ENCODE measurements at regions not wholly inside any gene's neighbourhood (a gene's known extent, or its start where the extent isn't known, plus 50 kb on each side); places are given as distances from the start of the nearest gene placed in this dataset.

GRCh38 chr11:91366816-91367215, 857.8 kb upstream of the FAT3 start:
- no peak for TF ChIP-seq POLR2AphosphoS5 (IDR thresholded peaks at IDR 0.05; ENCODE audit: low read depth, low read length)
- TF ChIP-seq TAF1 (IDR thresholded peaks at IDR 0.05; ENCODE audit: borderline replicate concordance, insufficient read depth, low read length) = no peak
- no peak for TF ChIP-seq REST (IDR thresholded peaks at IDR 0.05; ENCODE audit: insufficient read depth in 1 of 2, low read depth in 2 of 2, low read length in 2 of 2)
- TF ChIP-seq SIN3A (IDR thresholded peaks at IDR 0.05; ENCODE audit: borderline replicate concordance, insufficient read depth, low read length) = no peak
- no peak for TF ChIP-seq FOXP2 (optimal IDR thresholded peaks at IDR 0.05; ENCODE audit: borderline replicate concordance, extremely low read depth, extremely low read length, insufficient read depth)
